ENCODE measurements at regions not wholly inside any gene's neighbourhood (a gene's known extent, or its start where the extent isn't known, plus 50 kb on each side); places are given as distances from the start of the nearest gene placed in this dataset.

- no peak for TF ChIP-seq CTCF (IDR thresholded peaks at IDR 0.05; ENCODE audit: poor library complexity)
- TF ChIP-seq EZH2phosphoT487 (IDR thresholded peaks at IDR 0.05; ENCODE audit: low read depth, severe bottlenecking, unreplicated experiment) = no peak
- TF ChIP-seq EZH2 (IDR thresholded peaks at IDR 0.05; ENCODE audit: borderline replicate concordance) = no peak
- Histone ChIP-seq H3K27me3 (no peaks in the 10 kb centered on the region), H3K4me2 (no peak overlapping the region), H3K36me3 (replicated peaks; ENCODE audit: insufficient read depth, low read depth) (no peaks in the 10 kb centered on the region), H3K4me3 (no peak overlapping the region), H3K9me2 (replicated peaks; ENCODE audit: insufficient read depth) (no peaks in the 10 kb centered on the region), H3K27ac (peak overlapping the region; percentile 4), H3K4me1 (ENCODE audit: insufficient read depth) (no peaks in the 10 kb centered on the region), H3K9me3 (ENCODE audit: low read depth) (no peaks in the 10 kb centered on the region), H3K79me2 (no peaks in the 10 kb centered on the region), H4K20me1 (ENCODE audit: insufficient read depth, poor library complexity, severe bottlenecking) (no peaks in the 10 kb centered on the region), H2AFZ (no peak overlapping the region)
- 75% methylated on average over 3 of the region's 3 CpGs for WGBS (ENCODE audit: low lambda C conversion rate, missing lambda C conversion rate)
- no peak for DNase-seq (ENCODE audit: low spot score)
These were observed 297.9 kb upstream of the ARGLU1 start for GRCh38 chr13:106865716-106866440.

- H2AFZ ChIP-seq = peak overlapping the region; percentile 39
These were observed 291.6 kb upstream of the ARGLU1 start for GRCh38 chr13:106859533-106859904.

DNA sequence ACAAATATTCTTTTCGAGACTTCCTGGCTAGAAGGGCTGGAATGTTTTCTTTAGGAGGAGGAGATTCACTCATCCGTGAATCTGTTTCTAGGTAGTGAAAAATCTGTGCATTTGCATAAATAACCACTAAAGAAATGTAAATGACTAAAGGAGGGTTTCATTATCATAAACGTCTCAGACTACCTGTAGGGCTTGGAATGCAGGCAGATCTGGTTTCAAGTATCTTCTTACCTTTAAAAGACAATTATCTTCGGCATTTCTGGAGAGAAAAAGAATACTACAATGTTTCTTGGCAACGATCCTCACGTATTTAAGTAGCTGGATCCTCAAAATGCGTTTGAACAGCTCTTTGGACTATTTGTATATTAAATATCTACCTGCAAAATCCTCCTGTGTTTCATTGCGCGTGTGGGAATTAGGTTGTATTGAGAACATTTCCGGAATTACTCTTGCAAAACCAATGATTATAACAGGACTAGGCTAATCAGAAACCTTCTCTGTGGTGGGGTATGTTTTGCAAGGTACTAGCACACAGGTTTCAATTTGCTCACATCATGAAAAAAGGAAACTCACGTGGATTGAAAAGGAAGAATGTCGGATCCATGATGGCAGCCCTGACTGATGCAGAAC lies 291.1 kb upstream of the ARGLU1 start:
- Histone ChIP-seq H3K27ac (peak overlapping the region; percentile 64), H3K27me3 (no peaks in the 10 kb centered on the region), H4K20me1 (ENCODE audit: insufficient read depth, poor library complexity, severe bottlenecking) (no peaks in the 10 kb centered on the region), H3K9me2 (replicated peaks; ENCODE audit: insufficient read depth) (no peaks in the 10 kb centered on the region), H3K4me1 (ENCODE audit: insufficient read depth) (peaks cover 12% of the 10 kb centered on the region), H3K79me2 (no peaks in the 10 kb centered on the region), H2AFZ (peak overlapping the region; percentile 39), H3K36me3 (replicated peaks; ENCODE audit: insufficient read depth, low read depth) (no peaks in the 10 kb centered on the region), H3K9me3 (ENCODE audit: low read depth) (no peaks in the 10 kb centered on the region), H3K4me3 (no peak overlapping the region), H3K4me2 (peak overlapping the region; percentile 54)
- TF ChIP-seq EZH2phosphoT487 (IDR thresholded peaks at IDR 0.05; ENCODE audit: low read depth, severe bottlenecking, unreplicated experiment) (no peak), CTCF (IDR thresholded peaks at IDR 0.05; ENCODE audit: poor library complexity) (no peak), EZH2 (IDR thresholded peaks at IDR 0.05; ENCODE audit: borderline replicate concordance) (no peak)
- 29% methylated on average over 12 of the region's 12 CpGs for WGBS (ENCODE audit: low lambda C conversion rate, missing lambda C conversion rate)
- no peak for DNase-seq (ENCODE audit: low spot score)

More at GRCh38 chr13:106859533-106859904, 291.6 kb upstream of the ARGLU1 start:
- H3K79me2 ChIP-seq = no peaks in the 10 kb centered on the region
- no peaks in the 10 kb centered on the region for H3K9me2 ChIP-seq (replicated peaks; ENCODE audit: insufficient read depth)
- peaks cover 12% of the 10 kb centered on the region for H3K4me1 ChIP-seq (ENCODE audit: insufficient read depth)
- peak overlapping the region; percentile 54 for H3K4me2 ChIP-seq
- H3K36me3 ChIP-seq (replicated peaks; ENCODE audit: insufficient read depth, low read depth) = no peaks in the 10 kb centered on the region
- H4K20me1 ChIP-seq (ENCODE audit: insufficient read depth, poor library complexity, severe bottlenecking) = no peaks in the 10 kb centered on the region
- H3K27me3 ChIP-seq = no peaks in the 10 kb centered on the region
- 1% methylated on average over 4 of the region's 4 CpGs for WGBS (ENCODE audit: low lambda C conversion rate, missing lambda C conversion rate)
- no peaks in the 10 kb centered on the region for H3K9me3 ChIP-seq (ENCODE audit: low read depth)
- no peak for DNase-seq (ENCODE audit: low spot score)
- no peak overlapping the region for H3K4me3 ChIP-seq
- H3K27ac ChIP-seq = peak overlapping the region; percentile 64
- no peak for TF ChIP-seq CTCF (IDR thresholded peaks at IDR 0.05; ENCODE audit: poor library complexity)
- no peak for TF ChIP-seq EZH2 (IDR thresholded peaks at IDR 0.05; ENCODE audit: borderline replicate concordance)
- TF ChIP-seq EZH2phosphoT487 (IDR thresholded peaks at IDR 0.05; ENCODE audit: low read depth, severe bottlenecking, unreplicated experiment) = no peak

Data from hepatocyte (in vitro differentiated cells).